CD14-positive monocyte (primary cell): ENCODE measurements at regions not wholly inside any gene's neighbourhood (a gene's known extent, or its start where the extent isn't known, plus 50 kb on each side); places are given as distances from the start of the nearest gene placed in this dataset.

Source experiments
- DNase-seq, 3 donors: peaks; one replicate each; pipeline ENCODE4 v3.0.0-alpha.2; 2011 to 2022
- H2AFZ ChIP-seq: 2 replicates; pipeline ENCODE4 v1.6.0; 2012; ENCODE audit warnings: mild to moderate bottlenecking, low read depth, low read length, inconsistent platforms; ENCODE audit not compliant: insufficient read depth, poor library complexity, severe bottlenecking
- H3K27ac ChIP-seq, 2 donors: 1 replicate in 1 of 2; 2 replicates in 1 of 2; pipeline ENCODE4 v1.5.1; 2012 to 2013; ENCODE audit warnings: low read length in 2 of 2, control low read depth in 1 of 2, inconsistent platforms in 1 of 2, low read depth in 1 of 2, mild to moderate bottlenecking in 1 of 2
- H3K27me3 ChIP-seq, 2 donors: one replicate each; pipeline versions ENCODE4 v1.6.0 to v1.6.1; 2011 to 2013; ENCODE audit warnings: low read length in 2 of 2; ENCODE audit not compliant: control insufficient read depth in 2 of 2, insufficient read depth in 2 of 2
- H3K36me3 ChIP-seq, 2 donors: replicated peaks in 1 of 2; 1 replicate in 1 of 2; 2 replicates in 1 of 2; pipeline versions ENCODE4 v1.5.1 to v1.6.1; 2012 to 2013; ENCODE audit warnings: low read length in 2 of 2, control low read depth in 1 of 2, inconsistent platforms in 1 of 2, mild to moderate bottlenecking in 1 of 2; ENCODE audit not compliant: insufficient read depth in 2 of 2, control insufficient read depth in 1 of 2
- H3K4me1 ChIP-seq, 2 donors: 1 replicate in 1 of 2; 2 replicates in 1 of 2; pipeline versions ENCODE4 v1.5.1 to v1.6.1; 2012 to 2013; ENCODE audit warnings: low read length in 2 of 2, control low read depth in 1 of 2, inconsistent platforms in 1 of 2, mild to moderate bottlenecking in 1 of 2, moderate library complexity in 1 of 2; ENCODE audit not compliant: insufficient read depth in 2 of 2, control insufficient read depth in 1 of 2
- H3K4me2 ChIP-seq: replicated peaks from 2 replicates; pipeline ENCODE3; 2012; ENCODE audit warnings: low read length, moderate library complexity, mild to moderate bottlenecking; ENCODE audit not compliant: poor library complexity, severe bottlenecking; ENCODE audit errors: extremely low read depth
- H3K4me3 ChIP-seq, 3 experiments: fragments of 200-600 bp in 1 of 3; sonication (generic) in 1 of 3; replicated peaks in 1 of 3; 1 replicate in 2 of 3; 2 replicates in 1 of 3; pipeline ENCODE4 v1.5.1; 2011 to 2013; ENCODE audit warnings: low read length in 3 of 3, mild to moderate bottlenecking in 3 of 3, control low read depth in 2 of 3, low read depth in 2 of 3, inconsistent platforms in 1 of 3, moderate library complexity in 1 of 3
- H3K79me2 ChIP-seq: 2 replicates; pipeline ENCODE4 v1.6.0; 2012; ENCODE audit warnings: mild to moderate bottlenecking, control low read depth, inconsistent platforms, low read length, moderate library complexity; ENCODE audit not compliant: insufficient read depth
- H3K9ac ChIP-seq: 2 replicates; pipeline ENCODE4 v1.6.0; 2017; ENCODE audit warnings: low read length, mild to moderate bottlenecking; ENCODE audit not compliant: insufficient read depth, poor library complexity, severe bottlenecking
- H3K9me3 ChIP-seq, 2 donors: replicated peaks in 1 of 2; 1 replicate in 1 of 2; 2 replicates in 1 of 2; pipeline versions ENCODE4 v1.5.1 to v1.6.1; 2012 to 2013; ENCODE audit warnings: low read length in 2 of 2, control low read depth in 1 of 2; ENCODE audit not compliant: control insufficient read depth in 1 of 2, insufficient read depth in 1 of 2
- H4K20me1 ChIP-seq: 2 replicates; pipeline ENCODE4 v1.6.0; 2012; ENCODE audit warnings: mild to moderate bottlenecking, low read length, control low read depth, moderate library complexity; ENCODE audit not compliant: insufficient read depth
- H3K27ac Mint-ChIP-seq, 7 donors: one replicate each; pipeline ENCODE4 v1.8.0; 2020; ENCODE audit warnings: mild to moderate bottlenecking in 7 of 7, mixed read lengths in 7 of 7, moderate library complexity in 6 of 7, inconsistent platforms in 2 of 7
- H3K27me3 Mint-ChIP-seq, 3 donors: one replicate each; pipeline ENCODE4 v1.8.0; 2021 to 2022; ENCODE audit warnings: low read depth in 3 of 3, mild to moderate bottlenecking in 3 of 3, mixed read lengths in 3 of 3, moderate library complexity in 3 of 3, inconsistent platforms in 1 of 3
- H3K36me3 Mint-ChIP-seq, 2 donors: one replicate each; pipeline ENCODE4 v1.8.0; 2020; ENCODE audit warnings: mixed read lengths in 2 of 2, inconsistent platforms in 1 of 2, mild to moderate bottlenecking in 1 of 2
- H3K4me1 Mint-ChIP-seq: one replicate; pipeline ENCODE4 v1.8.0; 2020; ENCODE audit warnings: mild to moderate bottlenecking, mixed read lengths
- H3K4me3 Mint-ChIP-seq, 2 donors: one replicate each; pipeline ENCODE4 v1.8.0; 2020; ENCODE audit warnings: mild to moderate bottlenecking in 2 of 2, mixed read lengths in 2 of 2, moderate library complexity in 1 of 2
- H3K9me3 Mint-ChIP-seq, 7 donors: one replicate each; pipeline ENCODE4 v1.8.0; 2020 to 2022; ENCODE audit warnings: mixed read lengths in 7 of 7, mild to moderate bottlenecking in 6 of 7, moderate library complexity in 6 of 7, inconsistent platforms in 2 of 7
- CTCF ChIP-seq: fragments of 200-600 bp; IDR thresholded peaks from one replicate; pipeline ENCODE4 v1.8.0; 2022; ENCODE audit warnings: antibody characterized with exemption, mild to moderate bottlenecking
- WGBS: methylation state at CpG from one replicate; pipeline ENCODE4 v1.1.5; 2013; ENCODE audit warnings: missing lambda C conversion rate; ENCODE audit not compliant: insufficient coverage; 5-methylcytosine and 5-hydroxymethylcytosine counted together
- intact Hi-C, 2 donors: fragments of 100-400 bp; cut with micrococcal nuclease; formaldehyde crosslinking; loops; one replicate each; pipeline versions ENCODE4 v1.15.0 to v1.15.1; 2023

- H3K79me2 ChIP-seq: no peaks in the 10 kb centered on the region
- H3K27me3 Mint-ChIP-seq: peaks cover 0 to 3% (median 3%) of the 10 kb centered on the region in 3 donors
- no peak overlapping the region for H3K4me3 Mint-ChIP-seq
- no peak overlapping the region for H3K27ac ChIP-seq
- H3K36me3 ChIP-seq: no peaks in the 10 kb centered on the region
- H3K4me2 ChIP-seq: no peak overlapping the region
- H3K4me1 ChIP-seq: no peaks in the 10 kb centered on the region
- H3K27me3 ChIP-seq: no peaks in the 10 kb centered on the region
- no peak for DNase-seq
- H3K4me1 Mint-ChIP-seq: peaks cover 7% of the 10 kb centered on the region
- peaks cover 0 to 2% of the 10 kb centered on the region in 2 donors for H3K9me3 ChIP-seq
- H2AFZ ChIP-seq: no peak overlapping the region
- H3K9ac ChIP-seq: no peak overlapping the region
- no peak overlapping the region for H3K27ac Mint-ChIP-seq
- no peak for TF ChIP-seq CTCF
- WGBS: 11% methylated on average over 3 of the region's 7 CpGs
- peaks cover 2 to 6% (median 5%) of the 10 kb centered on the region in 7 donors for H3K9me3 Mint-ChIP-seq
- no peaks in the 10 kb centered on the region for H4K20me1 ChIP-seq
- intact Hi-C loops: no loop called here
- H3K36me3 Mint-ChIP-seq: no peaks in the 10 kb centered on the region
- H3K4me3 ChIP-seq: no peak overlapping the region
Measured at GRCh38 chr9:7653262-7653661, 146.3 kb downstream of the DMAC1 start.

GRCh38 chr9:7640231-7640630 lies 159.3 kb downstream of the DMAC1 start:
- peaks cover 0 to 14% (median 8%) of the 10 kb centered on the region in 7 donors for H3K9me3 Mint-ChIP-seq
- intact Hi-C loops: no loop called here
- no peaks in the 10 kb centered on the region for H3K4me1 Mint-ChIP-seq
- Histone ChIP-seq H2AFZ (no peak overlapping the region), H3K4me2 (no peak overlapping the region), H3K9ac (no peak overlapping the region), H3K4me1 (no peaks in the 10 kb centered on the region), H4K20me1 (no peaks in the 10 kb centered on the region), H3K79me2 (no peaks in the 10 kb centered on the region), H3K27ac (no peak overlapping the region), H3K36me3 (no peaks in the 10 kb centered on the region), H3K4me3 (no peak overlapping the region), H3K9me3 (no peaks in the 10 kb centered on the region), H3K27me3 (no peaks in the 10 kb centered on the region)
- H3K36me3 Mint-ChIP-seq: no peaks in the 10 kb centered on the region
- H3K27ac Mint-ChIP-seq: no peak overlapping the region
- H3K27me3 Mint-ChIP-seq: no peaks in the 10 kb centered on the region
- no peak overlapping the region for H3K4me3 Mint-ChIP-seq
- DNase-seq: no peak
- no peak for TF ChIP-seq CTCF
